CD4-positive, CD25-positive, alpha-beta regulatory T cell (primary cell): ENCODE measurements at regions not wholly inside any gene's neighbourhood (a gene's known extent, or its start where the extent isn't known, plus 50 kb on each side); places are given as distances from the start of the nearest gene placed in this dataset.

Experiments
- ATAC-seq, 2 donors: fragments of 150-1000 bp; cut with Tn5 transposase; one replicate each; pipeline ENCODE4 v1.10.0; 2021; ENCODE audit warnings: low read depth in 2 of 2, moderate number of reproducible peaks in 2 of 2, moderate library complexity in 1 of 2
- DNase-seq, 3 donors: peaks; one replicate each; pipeline versions ENCODE4 v3.0.0 to v3.0.0-alpha.2; 2012 to 2022; ENCODE audit warnings: mixed read lengths in 1 of 3
- H3K27ac ChIP-seq: one replicate; pipeline ENCODE4 v1.7.0; 2013; ENCODE audit warnings: mild to moderate bottlenecking, low read length; ENCODE audit not compliant: insufficient read depth, poor library complexity, severe bottlenecking
- H3K27me3 ChIP-seq: one replicate; pipeline ENCODE4 v1.7.0; 2013; ENCODE audit warnings: low read length; ENCODE audit not compliant: control insufficient read depth, insufficient read depth
- H3K36me3 ChIP-seq: one replicate; pipeline ENCODE4 v1.7.0; 2013; ENCODE audit warnings: mild to moderate bottlenecking, low read length, moderate library complexity; ENCODE audit not compliant: control insufficient read depth, insufficient read depth
- H3K4me1 ChIP-seq: 2 replicates; pipeline ENCODE4 v1.7.0; 2013; ENCODE audit warnings: mild to moderate bottlenecking, low read length; ENCODE audit not compliant: insufficient read depth, control insufficient read depth, poor library complexity, severe bottlenecking
- H3K4me3 ChIP-seq: one replicate; pipeline ENCODE4 v1.7.0; 2013; ENCODE audit warnings: low read depth, mild to moderate bottlenecking, low read length, moderate library complexity
- H3K9me3 ChIP-seq, 2 experiments: 1 replicate in 1 of 2; 2 replicates in 1 of 2; pipeline ENCODE4 v1.7.0; 2013; ENCODE audit warnings: low read length in 2 of 2, mild to moderate bottlenecking in 1 of 2, moderate library complexity in 1 of 2; ENCODE audit not compliant: control insufficient read depth in 2 of 2
- H3K27ac Mint-ChIP-seq, 3 donors: one replicate each; pipeline ENCODE4 v1.8.0; 2020 to 2022; ENCODE audit warnings: mild to moderate bottlenecking in 3 of 3, mixed read lengths in 3 of 3, moderate library complexity in 2 of 3
- H3K27me3 Mint-ChIP-seq: one replicate; pipeline ENCODE4 v1.8.0; 2022; ENCODE audit warnings: mild to moderate bottlenecking, mixed read lengths
- H3K36me3 Mint-ChIP-seq: one replicate; pipeline ENCODE4 v1.8.0; 2020; ENCODE audit warnings: mixed read lengths
- H3K4me1 Mint-ChIP-seq, 4 donors: one replicate each; pipeline ENCODE4 v1.8.0; 2020 to 2022; ENCODE audit warnings: mixed read lengths in 4 of 4, mild to moderate bottlenecking in 1 of 4
- H3K4me3 Mint-ChIP-seq, 4 donors: one replicate each; pipeline ENCODE4 v1.8.0; 2020 to 2022; ENCODE audit warnings: mild to moderate bottlenecking in 4 of 4, mixed read lengths in 4 of 4, moderate library complexity in 3 of 4
- H3K9me3 Mint-ChIP-seq, 7 donors: one replicate each; pipeline ENCODE4 v1.8.0; 2020 to 2022; ENCODE audit warnings: mixed read lengths in 7 of 7, mild to moderate bottlenecking in 3 of 7, moderate library complexity in 2 of 7

- peaks cover 0 to 3% (median 0%) of the 10 kb centered on the region in 7 donors for H3K9me3 Mint-ChIP-seq
- peaks cover 27% of the 10 kb centered on the region for H3K27me3 Mint-ChIP-seq
- H3K27ac ChIP-seq, result no peak overlapping the region
- H3K27ac Mint-ChIP-seq, result no peak overlapping the region
- H3K4me1 ChIP-seq, result no peaks in the 10 kb centered on the region
- ATAC-seq (no peak), DNase-seq (no peak)
- H3K4me3 Mint-ChIP-seq, result no peak overlapping the region
- H3K27me3 ChIP-seq, result peaks cover 19% of the 10 kb centered on the region
- H3K36me3 Mint-ChIP-seq, result no peaks in the 10 kb centered on the region
- no peaks in the 10 kb centered on the region for H3K4me1 Mint-ChIP-seq
- H3K9me3 ChIP-seq, result no peaks in the 10 kb centered on the region
- no peaks in the 10 kb centered on the region for H3K36me3 ChIP-seq
- H3K4me3 ChIP-seq, result no peak overlapping the region
Observed at GRCh38 chr3:150335631-150336030, 72.5 kb upstream of the TSC22D2 start.

- Mint-ChIP-seq H3K27ac (no peak overlapping the region), H3K9me3 (peaks cover 0 to 3% (median 0%) of the 10 kb centered on the region in 7 donors), H3K4me3 (no peak overlapping the region), H3K36me3 (no peaks in the 10 kb centered on the region), H3K27me3 (peaks cover 30% of the 10 kb centered on the region), H3K4me1 (no peaks in the 10 kb centered on the region)
- no peaks in the 10 kb centered on the region for H3K4me1 ChIP-seq
- H3K36me3 ChIP-seq, result no peaks in the 10 kb centered on the region
- H3K27ac ChIP-seq, result no peak overlapping the region
- H3K4me3 ChIP-seq, result no peak overlapping the region
- H3K9me3 ChIP-seq, result no peaks in the 10 kb centered on the region
- H3K27me3 ChIP-seq, result peaks cover 16% of the 10 kb centered on the region
- DNase-seq (no peak), ATAC-seq (no peak)
Observed at GRCh38 chr3:150334974-150335373, 73.1 kb upstream of the TSC22D2 start.

GRCh38 chr3:150333477-150333876, 74.6 kb upstream of the TSC22D2 start:
- H3K4me3 Mint-ChIP-seq, result no peak overlapping the region
- peaks cover 0 to 3% (median 0%) of the 10 kb centered on the region in 7 donors for H3K9me3 Mint-ChIP-seq
- peaks cover 0 to 3% (median 0%) of the 10 kb centered on the region in 4 donors for H3K4me1 Mint-ChIP-seq
- Histone ChIP-seq H3K9me3 (no peaks in the 10 kb centered on the region), H3K4me3 (no peak overlapping the region), H3K27ac (no peak overlapping the region), H3K36me3 (no peaks in the 10 kb centered on the region), H3K4me1 (no peaks in the 10 kb centered on the region), H3K27me3 (peaks cover 18% of the 10 kb centered on the region)
- no peak for DNase-seq
- ATAC-seq, result no peak
- no peaks in the 10 kb centered on the region for H3K36me3 Mint-ChIP-seq
- peaks cover 26% of the 10 kb centered on the region for H3K27me3 Mint-ChIP-seq
- H3K27ac Mint-ChIP-seq, result no peak overlapping the region

- Histone ChIP-seq H3K4me1 (no peaks in the 10 kb centered on the region), H3K4me3 (no peak overlapping the region), H3K36me3 (no peaks in the 10 kb centered on the region), H3K27ac (no peak overlapping the region), H3K27me3 (peaks cover 10% of the 10 kb centered on the region), H3K9me3 (no peaks in the 10 kb centered on the region)
- Mint-ChIP-seq H3K27ac (no peak overlapping the region), H3K27me3 (peaks cover 18% of the 10 kb centered on the region), H3K4me3 (no peak overlapping the region), H3K9me3 (peaks cover 0 to 3% (median 0%) of the 10 kb centered on the region in 7 donors), H3K36me3 (no peaks in the 10 kb centered on the region), H3K4me1 (peaks cover 0 to 3% (median 0%) of the 10 kb centered on the region in 4 donors)
- ATAC-seq (no peak), DNase-seq (no peak)
Observed at GRCh38 chr3:150331978-150332568, 76.0 kb upstream of the TSC22D2 start.

GRCh38 chr3:150330872-150331271, 77.2 kb upstream of the TSC22D2 start:
- peaks cover 0 to 3% (median 0%) of the 10 kb centered on the region in 7 donors for H3K9me3 Mint-ChIP-seq
- ATAC-seq, result no peak

GRCh38 chr3:150330174-150330573, 77.9 kb upstream of the TSC22D2 start:
- peaks cover 0 to 3% (median 0%) of the 10 kb centered on the region in 4 donors for H3K4me1 Mint-ChIP-seq
- Histone ChIP-seq H3K27me3 (peaks cover 9% of the 10 kb centered on the region), H3K36me3 (no peaks in the 10 kb centered on the region), H3K9me3 (no peaks in the 10 kb centered on the region), H3K4me1 (no peaks in the 10 kb centered on the region), H3K4me3 (no peak overlapping the region), H3K27ac (no peak overlapping the region)
- ATAC-seq, result no peak
- H3K27me3 Mint-ChIP-seq, result peaks cover 23% of the 10 kb centered on the region
- H3K9me3 Mint-ChIP-seq, result peaks cover 0 to 3% (median 0%) of the 10 kb centered on the region in 7 donors
- H3K36me3 Mint-ChIP-seq, result no peaks in the 10 kb centered on the region
- no peak overlapping the region for H3K27ac Mint-ChIP-seq
- no peak for DNase-seq
- H3K4me3 Mint-ChIP-seq, result no peak overlapping the region

More at GRCh38 chr3:150330872-150331271, 77.2 kb upstream of the TSC22D2 start:
- H3K9me3 ChIP-seq, result no peaks in the 10 kb centered on the region
- H3K27me3 Mint-ChIP-seq, result peaks cover 23% of the 10 kb centered on the region
- H3K36me3 ChIP-seq, result no peaks in the 10 kb centered on the region
- H3K4me1 Mint-ChIP-seq, result peaks cover 0 to 3% (median 0%) of the 10 kb centered on the region in 4 donors
- H3K4me3 Mint-ChIP-seq, result no peak overlapping the region
- H3K27ac Mint-ChIP-seq, result no peak overlapping the region
- no peak overlapping the region for H3K4me3 ChIP-seq
- H3K36me3 Mint-ChIP-seq, result no peaks in the 10 kb centered on the region
- no peaks in the 10 kb centered on the region for H3K4me1 ChIP-seq
- H3K27me3 ChIP-seq, result peaks cover 9% of the 10 kb centered on the region
- no peak overlapping the region for H3K27ac ChIP-seq
- DNase-seq, result no peak

- Histone ChIP-seq H3K36me3 (no peaks in the 10 kb centered on the region), H3K4me3 (no peak overlapping the region), H3K4me1 (no peaks in the 10 kb centered on the region), H3K27ac (no peak overlapping the region), H3K27me3 (peaks cover 12% of the 10 kb centered on the region), H3K9me3 (no peaks in the 10 kb centered on the region)
- no peak for DNase-seq
- peaks cover 0 to 3% (median 0%) of the 10 kb centered on the region in 4 donors for H3K4me1 Mint-ChIP-seq
- H3K36me3 Mint-ChIP-seq, result no peaks in the 10 kb centered on the region
- ATAC-seq, result no peak
- peaks cover 0 to 3% (median 0%) of the 10 kb centered on the region in 7 donors for H3K9me3 Mint-ChIP-seq
- H3K27me3 Mint-ChIP-seq, result peaks cover 23% of the 10 kb centered on the region
- no peak overlapping the region for H3K27ac Mint-ChIP-seq
- H3K4me3 Mint-ChIP-seq, result no peak overlapping the region
Observed at GRCh38 chr3:150329408-150329807, 78.7 kb upstream of the TSC22D2 start.

- Mint-ChIP-seq H3K4me3 (peak overlapping the region in 1 of 4 donors; percentile 71), H3K4me1 (peaks cover 0 to 3% (median 0%) of the 10 kb centered on the region in 4 donors), H3K27ac (no peak overlapping the region)
Observed at GRCh38 chr3:150328654-150329040, 79.5 kb upstream of the TSC22D2 start.

More at GRCh38 chr3:150328654-150329040, 79.5 kb upstream of the TSC22D2 start:
- peaks cover 23% of the 10 kb centered on the region for H3K27me3 Mint-ChIP-seq
- Histone ChIP-seq H3K27me3 (peaks cover 12% of the 10 kb centered on the region), H3K36me3 (no peaks in the 10 kb centered on the region), H3K4me3 (no peak overlapping the region), H3K9me3 (no peaks in the 10 kb centered on the region), H3K4me1 (no peaks in the 10 kb centered on the region), H3K27ac (no peak overlapping the region)
- DNase-seq (no peak), ATAC-seq (no peak)
- peaks cover 0 to 2% (median 0%) of the 10 kb centered on the region in 7 donors for H3K9me3 Mint-ChIP-seq
- no peaks in the 10 kb centered on the region for H3K36me3 Mint-ChIP-seq
